ENCODE measurements at regions not wholly inside any gene's neighbourhood (a gene's known extent, or its start where the extent isn't known, plus 50 kb on each side); places are given as distances from the start of the nearest gene placed in this dataset.

DNA sequence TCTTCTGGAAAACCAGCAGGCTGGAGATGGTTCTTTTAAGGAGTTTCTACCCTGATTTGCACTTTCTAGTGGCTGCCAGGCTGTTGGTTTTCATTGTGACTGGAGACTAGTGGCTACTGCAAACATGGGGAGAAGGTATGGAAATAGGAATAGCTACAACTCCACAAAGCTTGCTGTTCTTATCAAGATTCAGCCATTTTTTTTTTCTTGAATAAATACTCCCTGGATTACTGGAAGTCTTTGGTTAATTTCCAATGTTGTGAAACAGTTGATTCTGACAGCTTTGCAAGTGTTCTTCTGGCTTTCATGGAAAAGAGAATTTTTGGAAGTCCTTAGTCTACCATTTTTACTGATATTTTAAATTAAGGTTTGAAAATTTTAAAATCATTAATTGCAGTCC, 277.7 kb downstream of the HS3ST3A1 start:
- no peak overlapping the region for H3K27ac ChIP-seq
- peaks cover 1% of the 10 kb centered on the region for H3K4me1 ChIP-seq (ENCODE audit: insufficient read depth)
- intact Hi-C loops (cut with DNase I), result no loop called here
- DNase-seq, result no peak
- TF ChIP-seq POLR2A (IDR thresholded peaks at IDR 0.05) (no peak), EP300 (IDR thresholded peaks at IDR 0.05) (no peak)
- TF ChIP-seq, protein P1, sequence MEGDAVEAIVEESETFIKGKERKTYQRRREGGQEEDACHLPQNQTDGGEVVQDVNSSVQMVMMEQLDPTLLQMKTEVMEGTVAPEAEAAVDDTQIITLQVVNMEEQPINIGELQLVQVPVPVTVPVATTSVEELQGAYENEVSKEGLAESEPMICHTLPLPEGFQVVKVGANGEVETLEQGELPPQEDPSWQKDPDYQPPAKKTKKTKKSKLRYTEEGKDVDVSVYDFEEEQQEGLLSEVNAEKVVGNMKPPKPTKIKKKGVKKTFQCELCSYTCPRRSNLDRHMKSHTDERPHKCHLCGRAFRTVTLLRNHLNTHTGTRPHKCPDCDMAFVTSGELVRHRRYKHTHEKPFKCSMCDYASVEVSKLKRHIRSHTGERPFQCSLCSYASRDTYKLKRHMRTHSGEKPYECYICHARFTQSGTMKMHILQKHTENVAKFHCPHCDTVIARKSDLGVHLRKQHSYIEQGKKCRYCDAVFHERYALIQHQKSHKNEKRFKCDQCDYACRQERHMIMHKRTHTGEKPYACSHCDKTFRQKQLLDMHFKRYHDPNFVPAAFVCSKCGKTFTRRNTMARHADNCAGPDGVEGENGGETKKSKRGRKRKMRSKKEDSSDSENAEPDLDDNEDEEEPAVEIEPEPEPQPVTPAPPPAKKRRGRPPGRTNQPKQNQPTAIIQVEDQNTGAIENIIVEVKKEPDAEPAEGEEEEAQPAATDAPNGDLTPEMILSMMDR (IDR thresholded peaks at IDR 0.05), result no peak
- H3K36me3 ChIP-seq, result no peaks in the 10 kb centered on the region
- no peaks in the 10 kb centered on the region for H3K27me3 ChIP-seq
- no peak overlapping the region for H3K4me3 ChIP-seq
- no peaks in the 10 kb centered on the region for H3K9me3 ChIP-seq

DNA sequence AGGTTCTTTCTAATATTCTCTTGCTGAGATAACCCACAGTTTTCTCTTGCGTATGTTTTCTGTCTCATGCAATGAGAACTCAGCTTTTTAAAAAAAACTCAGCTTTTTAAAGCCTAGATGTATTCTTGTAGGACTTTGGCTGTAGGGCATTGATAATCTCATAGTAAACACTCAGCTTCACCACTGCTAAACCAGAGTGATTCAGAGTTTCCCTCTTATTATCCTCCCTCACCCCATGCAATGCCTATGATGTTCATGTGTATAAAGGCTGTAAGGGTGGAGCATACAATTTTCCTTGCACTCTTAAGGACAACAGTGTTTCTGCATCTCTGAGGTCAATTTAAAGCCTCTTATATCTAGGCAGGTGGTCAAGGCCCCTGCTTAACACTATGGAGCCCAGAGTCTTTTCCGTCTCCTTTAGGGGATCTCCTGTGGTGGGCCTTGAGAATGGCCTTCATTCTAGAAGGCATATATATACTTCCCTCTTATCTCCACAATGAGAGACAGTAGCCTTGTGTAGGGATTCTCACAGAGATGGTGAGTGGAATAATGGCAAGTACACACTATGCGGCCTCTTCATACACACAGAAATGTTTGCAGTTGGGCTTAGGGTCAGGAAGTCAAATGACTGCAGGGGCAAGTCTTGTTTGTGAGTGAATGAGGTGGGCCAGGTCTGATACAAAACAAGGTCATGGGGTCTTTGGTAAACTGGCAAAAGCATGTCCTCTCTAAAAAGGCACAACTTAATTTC, 279.6 kb downstream of the HS3ST3A1 start:
- H3K9me3 ChIP-seq, result no peaks in the 10 kb centered on the region
- H3K4me1 ChIP-seq (ENCODE audit: insufficient read depth), result peaks cover 1% of the 10 kb centered on the region
- no peaks in the 10 kb centered on the region for H3K27me3 ChIP-seq
- H3K27ac ChIP-seq, result no peak overlapping the region
- WGBS, 3 donors, result 63 to 74% (median 66%) methylated on average over 3 of the region's 3 CpGs
- intact Hi-C loops (cut with DNase I), result no loop called here
- TF ChIP-seq POLR2A (IDR thresholded peaks at IDR 0.05) (no peak), EP300 (IDR thresholded peaks at IDR 0.05) (no peak)
- TF ChIP-seq, protein P1 (IDR thresholded peaks at IDR 0.05), result no peak
- no peak overlapping the region for H3K4me3 ChIP-seq
- no peaks in the 10 kb centered on the region for H3K36me3 ChIP-seq
- no peak for DNase-seq

DNA sequence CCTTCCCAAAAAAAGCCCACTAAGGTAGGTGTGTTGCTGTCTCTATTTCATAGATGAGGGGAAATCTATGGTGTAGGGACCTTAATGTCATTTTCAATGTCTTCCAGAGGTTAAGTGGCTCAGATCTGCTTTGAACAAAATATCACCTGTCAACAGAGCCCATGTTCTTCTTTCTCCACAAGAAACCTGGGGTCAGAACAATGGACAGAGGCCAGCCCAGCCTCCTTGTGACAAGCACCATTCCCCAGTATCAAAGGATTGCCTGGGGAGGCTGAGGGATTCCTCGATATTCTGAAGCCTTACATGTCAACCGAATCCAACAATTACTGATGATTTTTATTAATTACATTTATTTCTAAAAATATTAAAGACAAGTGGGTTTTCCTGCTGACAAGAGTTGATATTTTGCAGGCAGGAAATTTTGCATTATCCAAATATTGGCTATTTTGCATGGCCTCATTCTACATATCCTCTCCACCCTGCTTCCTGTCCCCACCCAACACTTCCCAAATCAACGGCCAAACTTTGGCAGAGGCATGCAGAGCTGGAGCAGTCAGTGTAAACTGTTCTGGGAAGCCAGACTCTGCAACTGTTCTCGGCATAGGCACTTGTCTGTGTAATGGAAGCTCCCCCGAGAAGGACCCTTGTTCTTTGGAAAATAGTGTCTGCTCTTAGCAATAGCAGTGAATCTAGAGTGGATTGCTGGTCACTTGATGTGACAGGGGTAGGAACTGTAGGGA, 281.5 kb downstream of the HS3ST3A1 start:
- no peak overlapping the region for H3K27ac ChIP-seq
- WGBS, 3 donors, result 55 to 57% (median 56%) methylated on average over 5 of the region's 5 CpGs

DNA sequence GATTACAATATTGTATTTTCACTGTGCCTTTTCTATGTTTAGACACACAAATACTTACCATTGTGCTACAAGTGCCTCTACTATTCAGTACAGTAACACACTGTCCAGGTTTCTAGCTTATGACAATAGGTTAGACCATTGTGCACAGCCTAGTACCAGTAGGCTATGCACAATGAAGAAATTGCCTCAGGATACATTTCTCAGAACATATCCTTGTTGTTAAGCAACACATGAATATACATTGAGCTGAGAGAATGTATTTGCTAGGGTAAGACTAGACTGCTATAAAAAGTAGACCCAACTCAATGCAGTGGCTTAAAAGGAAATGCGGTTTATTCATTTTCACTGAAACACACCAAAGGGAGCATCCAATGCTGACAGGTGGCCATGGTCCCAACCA, 285.1 kb downstream of the HS3ST3A1 start:
- H3K4me3 ChIP-seq, result no peak overlapping the region

More for the DNA sequence above, 281.5 kb downstream of the HS3ST3A1 start:
- peaks cover 1% of the 10 kb centered on the region for H3K4me1 ChIP-seq (ENCODE audit: insufficient read depth)
- no peaks in the 10 kb centered on the region for H3K36me3 ChIP-seq
- H3K27me3 ChIP-seq, result no peaks in the 10 kb centered on the region
- H3K4me3 ChIP-seq, result no peak overlapping the region
- intact Hi-C loops (cut with DNase I), result no loop called here
- DNase-seq, result no peak
- TF ChIP-seq POLR2A (IDR thresholded peaks at IDR 0.05), result no peak
- TF ChIP-seq, protein P1 (IDR thresholded peaks at IDR 0.05), result no peak
- no peak for TF ChIP-seq EP300 (IDR thresholded peaks at IDR 0.05)
- H3K9me3 ChIP-seq, result no peaks in the 10 kb centered on the region

More for the DNA sequence above, 285.1 kb downstream of the HS3ST3A1 start:
- Histone ChIP-seq H3K36me3 (no peaks in the 10 kb centered on the region), H3K27ac (no peak overlapping the region), H3K9me3 (no peaks in the 10 kb centered on the region), H3K4me1 (ENCODE audit: insufficient read depth) (no peaks in the 10 kb centered on the region), H3K27me3 (no peaks in the 10 kb centered on the region)
- TF ChIP-seq, protein P1 (IDR thresholded peaks at IDR 0.05), result no peak
- TF ChIP-seq EP300 (IDR thresholded peaks at IDR 0.05) (no peak), POLR2A (IDR thresholded peaks at IDR 0.05) (no peak)
- intact Hi-C loops (cut with DNase I), result no loop called here
- DNase-seq, result no peak
- WGBS, 3 donors, result 95 to 100% (median 100%) methylated on average over 1 of the region's 1 CpG
